GM23338 (cell line): ENCODE measurements at regions not wholly inside any gene's neighbourhood (a gene's known extent, or its start where the extent isn't known, plus 50 kb on each side); places are given as distances from the start of the nearest gene placed in this dataset.

ENCODE experiments used
- ATAC-seq: fragments of 200-7000 bp; cut with Tn5 transposase; 3 replicates; pipeline ENCODE4 v1.9.1; 2020
- DNase-seq: peaks from one replicate; pipeline ENCODE4 v3.0.0-alpha.2; 2015; ENCODE audit warnings: low spot score
- H2AFZ ChIP-seq: fragments of 200-600 bp; sonication (generic); 2 replicates; pipeline ENCODE4 v1.8.0; 2016; ENCODE audit warnings: antibody characterized with exemption, mild to moderate bottlenecking, moderate library complexity
- H3F3A ChIP-seq: fragments of 200-600 bp; sonication (generic); replicated peaks from 2 replicates; pipeline ENCODE4 v1.8.0; 2017; ENCODE audit warnings: antibody characterized with exemption, mixed run types, low read depth
- H3K27ac ChIP-seq: fragments of 200-600 bp; sonication (generic); 2 replicates; pipeline ENCODE4 v1.6.1; 2016; ENCODE audit warnings: low read depth
- H3K27me3 ChIP-seq: fragments of 200-600 bp; sonication (generic); 2 replicates; pipeline ENCODE4 v1.8.0; 2016; ENCODE audit warnings: mild to moderate bottlenecking, mixed run types, moderate library complexity; ENCODE audit not compliant: insufficient read depth
- H3K36me3 ChIP-seq: fragments of 200-600 bp; sonication (generic); 2 replicates; pipeline ENCODE4 v1.8.0; 2016; ENCODE audit warnings: mild to moderate bottlenecking; ENCODE audit not compliant: insufficient read depth
- H3K4me1 ChIP-seq: fragments of 200-600 bp; sonication (generic); 2 replicates; pipeline ENCODE4 v1.8.0; 2016; ENCODE audit warnings: mild to moderate bottlenecking, moderate library complexity; ENCODE audit not compliant: insufficient read depth
- H3K4me2 ChIP-seq: fragments of 200-600 bp; sonication (generic); 2 replicates; pipeline ENCODE4 v1.7.1; 2017; ENCODE audit warnings: mixed run types
- H3K4me3 ChIP-seq: fragments of 200-600 bp; sonication (generic); 2 replicates; pipeline ENCODE4 v1.6.1; 2016; ENCODE audit warnings: mixed run types
- H3K79me2 ChIP-seq: fragments of 200-600 bp; sonication (generic); replicated peaks from 2 replicates; pipeline ENCODE4 v1.8.0; 2017; ENCODE audit warnings: mild to moderate bottlenecking; ENCODE audit not compliant: insufficient read depth
- H3K9me2 ChIP-seq: fragments of 200-600 bp; sonication (generic); 2 replicates; pipeline ENCODE4 v1.8.0; 2017; ENCODE audit not compliant: insufficient read depth
- H4K20me1 ChIP-seq: fragments of 200-600 bp; sonication (generic); replicated peaks from 2 replicates; pipeline ENCODE4 v1.8.0; 2017; ENCODE audit warnings: mild to moderate bottlenecking; ENCODE audit not compliant: insufficient read depth
- H3K27ac Mint-ChIP-seq: 2 replicates; pipeline ENCODE4 v1.8.0; 2020; ENCODE audit warnings: inconsistent platforms, mild to moderate bottlenecking, moderate library complexity, mixed read lengths
- H3K27me3 Mint-ChIP-seq: 3 replicates; pipeline ENCODE4 v1.8.0; 2022; ENCODE audit warnings: low read depth, mild to moderate bottlenecking, moderate library complexity, mixed read lengths, inconsistent platforms; ENCODE audit not compliant: insufficient read depth, poor library complexity
- H3K36me3 Mint-ChIP-seq: 3 replicates; pipeline ENCODE4 v1.8.0; 2021; ENCODE audit warnings: low read depth, mild to moderate bottlenecking, inconsistent platforms, moderate library complexity, mixed read lengths
- H3K4me1 Mint-ChIP-seq: 3 replicates; pipeline ENCODE4 v1.8.0; 2020; ENCODE audit warnings: mild to moderate bottlenecking, inconsistent platforms, mixed read lengths
- H3K4me3 Mint-ChIP-seq: 3 replicates; pipeline ENCODE4 v1.8.0; 2021; ENCODE audit warnings: moderate library complexity, mild to moderate bottlenecking, inconsistent platforms, mixed read lengths
- H3K9me3 Mint-ChIP-seq: 3 replicates; pipeline ENCODE4 v1.8.0; 2020; ENCODE audit warnings: moderate library complexity, mild to moderate bottlenecking, inconsistent platforms, mixed read lengths
- EZH2phosphoT487 ChIP-seq: fragments of 200-600 bp; sonication (generic); IDR thresholded peaks from one replicate; pipeline ENCODE4 v1.8.1; 2018; ENCODE audit warnings: antibody characterized with exemption; ENCODE audit not compliant: unreplicated experiment
- JUNB ChIP-seq: IDR thresholded peaks from one replicate; pipeline ENCODE4 v1.6.1; 2016; ENCODE audit warnings: antibody characterized with exemption; ENCODE audit not compliant: unreplicated experiment
- NANOG ChIP-seq: IDR thresholded peaks from 2 replicates; pipeline ENCODE4 v1.6.1; 2016; ENCODE audit warnings: antibody characterized with exemption, borderline replicate concordance
- POLR2AphosphoS5 ChIP-seq: IDR thresholded peaks from 2 replicates; pipeline ENCODE4 v1.6.1; 2016; ENCODE audit warnings: antibody characterized with exemption, low read depth
- STAT1 ChIP-seq: IDR thresholded peaks from one replicate; pipeline ENCODE4 v1.6.1; 2016; ENCODE audit warnings: antibody characterized with exemption; ENCODE audit not compliant: unreplicated experiment
- ZNF114 ChIP-seq: fragments of 250-450 bp; sonication (Bioruptor Pico); IDR thresholded peaks from 2 replicates; pipeline ENCODE4 v1.5.0; 2020; ENCODE audit warnings: mild to moderate bottlenecking, moderate library complexity
- TF ChIP-seq, protein P1 (sequence below): IDR thresholded peaks from 2 replicates; pipeline ENCODE4 v1.6.1; 2016; ENCODE audit warnings: antibody characterized with exemption
- TF ChIP-seq, protein P2 (sequence below): IDR thresholded peaks from one replicate; pipeline ENCODE4 v1.6.1; 2018; ENCODE audit warnings: antibody characterized with exemption; ENCODE audit not compliant: unreplicated experiment
- TF ChIP-seq, protein P3 (sequence below): fragments of 250-450 bp; sonication (Bioruptor Pico); IDR thresholded peaks from 2 replicates; pipeline ENCODE4 v1.5.0; 2020; ENCODE audit warnings: mild to moderate bottlenecking, moderate library complexity

DNA sequence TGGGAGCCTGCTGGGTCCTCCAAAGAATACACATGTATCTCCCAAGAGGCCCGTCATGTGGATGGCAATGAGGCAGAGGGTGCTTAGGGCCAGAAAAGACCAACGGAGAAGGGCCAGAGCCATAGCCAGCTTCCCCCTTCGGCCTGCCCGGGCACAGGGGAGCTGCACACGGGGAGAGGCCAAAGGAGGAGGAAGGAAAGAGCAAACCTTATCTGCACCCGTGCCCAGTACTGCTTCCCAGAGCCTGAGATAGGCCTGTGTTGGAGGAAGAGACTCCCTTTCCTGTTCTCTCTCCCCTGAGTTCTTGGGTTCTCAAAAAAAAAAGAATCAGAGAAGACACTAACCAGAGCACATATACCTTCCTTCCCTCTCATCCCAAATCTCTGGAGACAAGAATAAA, 250.3 kb downstream of the ANAPC1 start:
- no peak overlapping the region for H3K27ac Mint-ChIP-seq
- Histone ChIP-seq H3K4me1 (no peaks in the 10 kb centered on the region), H3K27ac (no peak overlapping the region), H3F3A (no peaks in the 10 kb centered on the region), H3K4me3 (no peak overlapping the region), H3K9me2 (no peaks in the 10 kb centered on the region; the same call in 1 of the 2 replicates), H3K4me2 (no peak overlapping the region), H2AFZ (no peak overlapping the region), H4K20me1 (no peaks in the 10 kb centered on the region), H3K36me3 (no peaks in the 10 kb centered on the region), H3K27me3 (no peaks in the 10 kb centered on the region), H3K79me2 (no peaks in the 10 kb centered on the region)
- no peaks in the 10 kb centered on the region for H3K4me1 Mint-ChIP-seq
- H3K36me3 Mint-ChIP-seq: peaks cover 22% of the 10 kb centered on the region; the same call in 2 of the 3 replicates
- peaks cover 42% of the 10 kb centered on the region for H3K9me3 Mint-ChIP-seq
- H3K4me3 Mint-ChIP-seq: no peak overlapping the region
- TF ChIP-seq EZH2phosphoT487: no peak
- TF ChIP-seq, protein P1, sequence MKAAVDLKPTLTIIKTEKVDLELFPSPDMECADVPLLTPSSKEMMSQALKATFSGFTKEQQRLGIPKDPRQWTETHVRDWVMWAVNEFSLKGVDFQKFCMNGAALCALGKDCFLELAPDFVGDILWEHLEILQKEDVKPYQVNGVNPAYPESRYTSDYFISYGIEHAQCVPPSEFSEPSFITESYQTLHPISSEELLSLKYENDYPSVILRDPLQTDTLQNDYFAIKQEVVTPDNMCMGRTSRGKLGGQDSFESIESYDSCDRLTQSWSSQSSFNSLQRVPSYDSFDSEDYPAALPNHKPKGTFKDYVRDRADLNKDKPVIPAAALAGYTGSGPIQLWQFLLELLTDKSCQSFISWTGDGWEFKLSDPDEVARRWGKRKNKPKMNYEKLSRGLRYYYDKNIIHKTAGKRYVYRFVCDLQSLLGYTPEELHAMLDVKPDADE: no peak
- TF ChIP-seq STAT1: no peak
- TF ChIP-seq NANOG: no peak
- DNase-seq: no peak
- no peak for ATAC-seq
- no peaks in the 10 kb centered on the region for H3K27me3 Mint-ChIP-seq

DNA sequence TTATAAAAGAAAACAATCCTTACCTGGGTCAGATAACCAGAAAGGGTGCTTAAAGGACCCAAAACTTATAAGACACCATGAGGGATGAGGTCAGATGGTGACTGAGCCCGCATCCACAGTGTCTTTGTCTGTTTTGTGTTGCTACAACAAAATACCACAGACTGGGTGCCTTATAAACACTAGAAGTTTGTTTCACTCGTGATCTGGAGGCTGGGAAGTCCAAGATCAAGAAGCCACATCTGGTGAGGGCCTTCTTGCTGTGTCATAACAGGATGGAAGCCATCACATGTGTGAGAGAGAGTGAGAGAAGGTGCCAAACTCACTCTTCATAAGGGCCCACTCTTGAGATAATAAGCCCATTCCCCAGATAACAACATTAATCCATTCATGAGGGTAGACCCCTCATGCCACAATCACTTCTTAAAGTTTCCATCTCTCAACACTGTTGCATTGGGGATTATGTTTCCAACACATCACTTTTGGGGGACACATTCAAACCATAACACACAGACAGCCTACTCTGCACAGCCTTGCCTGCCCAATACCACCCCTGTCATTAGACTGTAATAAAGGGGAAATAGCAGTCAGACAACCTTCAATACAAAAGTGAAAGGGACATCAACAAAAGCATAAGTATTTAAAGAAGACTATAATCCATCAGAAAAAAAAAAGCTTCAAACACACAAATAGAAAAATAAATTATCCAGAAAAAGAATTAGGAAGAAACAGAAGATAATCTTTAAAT, 249.8 kb downstream of the ANAPC1 start:
- Histone ChIP-seq H2AFZ (no peak overlapping the region), H3K27me3 (no peaks in the 10 kb centered on the region), H3K4me3 (no peak overlapping the region), H3F3A (no peaks in the 10 kb centered on the region), H3K36me3 (no peaks in the 10 kb centered on the region), H3K27ac (no peak overlapping the region), H4K20me1 (no peaks in the 10 kb centered on the region), H3K79me2 (no peaks in the 10 kb centered on the region), H3K4me1 (no peaks in the 10 kb centered on the region), H3K4me2 (no peak overlapping the region), H3K9me2 (no peaks in the 10 kb centered on the region; the same call in 1 of the 2 replicates)
- H3K27me3 Mint-ChIP-seq: no peaks in the 10 kb centered on the region
- ATAC-seq: no peak
- TF ChIP-seq, protein P2, sequence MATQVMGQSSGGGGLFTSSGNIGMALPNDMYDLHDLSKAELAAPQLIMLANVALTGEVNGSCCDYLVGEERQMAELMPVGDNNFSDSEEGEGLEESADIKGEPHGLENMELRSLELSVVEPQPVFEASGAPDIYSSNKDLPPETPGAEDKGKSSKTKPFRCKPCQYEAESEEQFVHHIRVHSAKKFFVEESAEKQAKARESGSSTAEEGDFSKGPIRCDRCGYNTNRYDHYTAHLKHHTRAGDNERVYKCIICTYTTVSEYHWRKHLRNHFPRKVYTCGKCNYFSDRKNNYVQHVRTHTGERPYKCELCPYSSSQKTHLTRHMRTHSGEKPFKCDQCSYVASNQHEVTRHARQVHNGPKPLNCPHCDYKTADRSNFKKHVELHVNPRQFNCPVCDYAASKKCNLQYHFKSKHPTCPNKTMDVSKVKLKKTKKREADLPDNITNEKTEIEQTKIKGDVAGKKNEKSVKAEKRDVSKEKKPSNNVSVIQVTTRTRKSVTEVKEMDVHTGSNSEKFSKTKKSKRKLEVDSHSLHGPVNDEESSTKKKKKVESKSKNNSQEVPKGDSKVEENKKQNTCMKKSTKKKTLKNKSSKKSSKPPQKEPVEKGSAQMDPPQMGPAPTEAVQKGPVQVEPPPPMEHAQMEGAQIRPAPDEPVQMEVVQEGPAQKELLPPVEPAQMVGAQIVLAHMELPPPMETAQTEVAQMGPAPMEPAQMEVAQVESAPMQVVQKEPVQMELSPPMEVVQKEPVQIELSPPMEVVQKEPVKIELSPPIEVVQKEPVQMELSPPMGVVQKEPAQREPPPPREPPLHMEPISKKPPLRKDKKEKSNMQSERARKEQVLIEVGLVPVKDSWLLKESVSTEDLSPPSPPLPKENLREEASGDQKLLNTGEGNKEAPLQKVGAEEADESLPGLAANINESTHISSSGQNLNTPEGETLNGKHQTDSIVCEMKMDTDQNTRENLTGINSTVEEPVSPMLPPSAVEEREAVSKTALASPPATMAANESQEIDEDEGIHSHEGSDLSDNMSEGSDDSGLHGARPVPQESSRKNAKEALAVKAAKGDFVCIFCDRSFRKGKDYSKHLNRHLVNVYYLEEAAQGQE: no peak
- TF ChIP-seq STAT1 (no peak), JUNB (no peak), ZNF114 (no peak), POLR2AphosphoS5 (no peak)
- TF ChIP-seq, protein P1: no peak
- TF ChIP-seq, protein P3, sequence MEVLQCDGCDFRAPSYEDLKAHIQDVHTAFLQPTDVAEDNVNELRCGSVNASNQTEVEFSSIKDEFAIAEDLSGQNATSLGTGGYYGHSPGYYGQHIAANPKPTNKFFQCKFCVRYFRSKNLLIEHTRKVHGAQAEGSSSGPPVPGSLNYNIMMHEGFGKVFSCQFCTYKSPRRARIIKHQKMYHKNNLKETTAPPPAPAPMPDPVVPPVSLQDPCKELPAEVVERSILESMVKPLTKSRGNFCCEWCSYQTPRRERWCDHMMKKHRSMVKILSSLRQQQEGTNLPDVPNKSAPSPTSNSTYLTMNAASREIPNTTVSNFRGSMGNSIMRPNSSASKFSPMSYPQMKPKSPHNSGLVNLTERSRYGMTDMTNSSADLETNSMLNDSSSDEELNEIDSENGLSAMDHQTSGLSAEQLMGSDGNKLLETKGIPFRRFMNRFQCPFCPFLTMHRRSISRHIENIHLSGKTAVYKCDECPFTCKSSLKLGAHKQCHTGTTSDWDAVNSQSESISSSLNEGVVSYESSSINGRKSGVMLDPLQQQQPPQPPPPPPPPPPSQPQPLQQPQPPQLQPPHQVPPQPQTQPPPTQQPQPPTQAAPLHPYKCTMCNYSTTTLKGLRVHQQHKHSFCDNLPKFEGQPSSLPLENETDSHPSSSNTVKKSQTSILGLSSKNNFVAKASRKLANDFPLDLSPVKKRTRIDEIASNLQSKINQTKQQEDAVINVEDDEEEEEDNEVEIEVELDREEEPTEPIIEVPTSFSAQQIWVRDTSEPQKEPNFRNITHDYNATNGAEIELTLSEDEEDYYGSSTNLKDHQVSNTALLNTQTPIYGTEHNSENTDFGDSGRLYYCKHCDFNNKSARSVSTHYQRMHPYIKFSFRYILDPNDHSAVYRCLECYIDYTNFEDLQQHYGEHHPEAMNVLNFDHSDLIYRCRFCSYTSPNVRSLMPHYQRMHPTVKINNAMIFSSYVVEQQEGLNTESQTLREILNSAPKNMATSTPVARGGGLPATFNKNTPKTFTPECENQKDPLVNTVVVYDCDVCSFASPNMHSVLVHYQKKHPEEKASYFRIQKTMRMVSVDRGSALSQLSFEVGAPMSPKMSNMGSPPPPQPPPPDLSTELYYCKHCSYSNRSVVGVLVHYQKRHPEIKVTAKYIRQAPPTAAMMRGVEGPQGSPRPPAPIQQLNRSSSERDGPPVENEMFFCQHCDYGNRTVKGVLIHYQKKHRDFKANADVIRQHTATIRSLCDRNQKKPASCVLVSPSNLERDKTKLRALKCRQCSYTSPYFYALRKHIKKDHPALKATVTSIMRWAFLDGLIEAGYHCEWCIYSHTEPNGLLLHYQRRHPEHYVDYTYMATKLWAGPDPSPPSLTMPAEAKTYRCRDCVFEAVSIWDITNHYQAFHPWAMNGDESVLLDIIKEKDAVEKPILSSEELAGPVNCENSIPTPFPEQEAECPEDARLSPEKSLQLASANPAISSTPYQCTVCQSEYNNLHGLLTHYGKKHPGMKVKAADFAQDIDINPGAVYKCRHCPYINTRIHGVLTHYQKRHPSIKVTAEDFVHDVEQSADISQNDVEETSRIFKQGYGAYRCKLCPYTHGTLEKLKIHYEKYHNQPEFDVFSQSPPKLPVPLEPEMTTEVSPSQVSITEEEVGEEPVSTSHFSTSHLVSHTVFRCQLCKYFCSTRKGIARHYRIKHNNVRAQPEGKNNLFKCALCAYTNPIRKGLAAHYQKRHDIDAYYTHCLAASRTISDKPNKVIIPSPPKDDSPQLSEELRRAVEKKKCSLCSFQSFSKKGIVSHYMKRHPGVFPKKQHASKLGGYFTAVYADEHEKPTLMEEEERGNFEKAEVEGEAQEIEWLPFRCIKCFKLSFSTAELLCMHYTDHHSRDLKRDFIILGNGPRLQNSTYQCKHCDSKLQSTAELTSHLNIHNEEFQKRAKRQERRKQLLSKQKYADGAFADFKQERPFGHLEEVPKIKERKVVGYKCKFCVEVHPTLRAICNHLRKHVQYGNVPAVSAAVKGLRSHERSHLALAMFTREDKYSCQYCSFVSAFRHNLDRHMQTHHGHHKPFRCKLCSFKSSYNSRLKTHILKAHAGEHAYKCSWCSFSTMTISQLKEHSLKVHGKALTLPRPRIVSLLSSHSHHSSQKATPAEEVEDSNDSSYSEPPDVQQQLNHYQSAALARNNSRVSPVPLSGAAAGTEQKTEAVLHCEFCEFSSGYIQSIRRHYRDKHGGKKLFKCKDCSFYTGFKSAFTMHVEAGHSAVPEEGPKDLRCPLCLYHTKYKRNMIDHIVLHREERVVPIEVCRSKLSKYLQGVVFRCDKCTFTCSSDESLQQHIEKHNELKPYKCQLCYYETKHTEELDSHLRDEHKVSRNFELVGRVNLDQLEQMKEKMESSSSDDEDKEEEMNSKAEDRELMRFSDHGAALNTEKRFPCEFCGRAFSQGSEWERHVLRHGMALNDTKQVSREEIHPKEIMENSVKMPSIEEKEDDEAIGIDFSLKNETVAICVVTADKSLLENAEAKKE (CRISPR knock-in tag): no peak
- H3K4me1 Mint-ChIP-seq: no peaks in the 10 kb centered on the region
- H3K27ac Mint-ChIP-seq: no peak overlapping the region
- no peak overlapping the region for H3K4me3 Mint-ChIP-seq
- H3K9me3 Mint-ChIP-seq: peaks cover 41% of the 10 kb centered on the region
- no peak for DNase-seq
- H3K36me3 Mint-ChIP-seq: peaks cover 16% of the 10 kb centered on the region; the same call in 1 of the 3 replicates
